Natural killer cell (primary cell): ENCODE measurements at regions not wholly inside any gene's neighbourhood (a gene's known extent, or its start where the extent isn't known, plus 50 kb on each side); places are given as distances from the start of the nearest gene placed in this dataset.

ENCODE experiments used
- ATAC-seq, 3 donors: fragments of 150-1000 bp in 2 of 3; fragments of 200-7000 bp in 1 of 3; cut with Tn5 transposase; 1 replicate in 1 of 3; 2 replicates in 2 of 3; pipeline ENCODE4 v1.10.0; 2021; ENCODE audit warnings: mild to moderate bottlenecking in 2 of 3, moderate library complexity in 2 of 3
- DNase-seq, 2 donors: peaks; one replicate each; pipeline versions ENCODE4 v3.0.0 to v3.0.0-alpha.2; 2013 to 2021; ENCODE audit warnings: mixed read lengths in 1 of 2
- H3K27ac ChIP-seq: one replicate; pipeline ENCODE4 v1.5.1; 2013; ENCODE audit warnings: mild to moderate bottlenecking, low read length
- H3K27me3 ChIP-seq: one replicate; pipeline ENCODE4 v1.6.1; 2013; ENCODE audit warnings: low read length; ENCODE audit not compliant: control insufficient read depth, insufficient read depth
- H3K36me3 ChIP-seq: one replicate; pipeline ENCODE4 v1.6.1; 2013; ENCODE audit warnings: low read length; ENCODE audit not compliant: control insufficient read depth, insufficient read depth
- H3K4me1 ChIP-seq: one replicate; pipeline ENCODE4 v1.6.1; 2013; ENCODE audit warnings: low read length; ENCODE audit not compliant: control insufficient read depth, insufficient read depth
- H3K4me3 ChIP-seq: one replicate; pipeline ENCODE4 v1.5.1; 2013; ENCODE audit warnings: low read length
- H3K9me3 ChIP-seq: one replicate; pipeline ENCODE4 v1.6.1; 2013; ENCODE audit warnings: low read length; ENCODE audit not compliant: control insufficient read depth, insufficient read depth
- H3K27ac Mint-ChIP-seq, 2 donors: one replicate each; pipeline ENCODE4 v1.8.0; 2022; ENCODE audit warnings: mild to moderate bottlenecking in 2 of 2, mixed read lengths in 2 of 2, moderate library complexity in 1 of 2
- H3K27me3 Mint-ChIP-seq, 2 donors: one replicate each; pipeline ENCODE4 v1.8.0; 2022; ENCODE audit warnings: low read depth in 2 of 2, mixed read lengths in 2 of 2
- H3K36me3 Mint-ChIP-seq: one replicate; pipeline ENCODE4 v1.8.0; 2022; ENCODE audit warnings: mixed read lengths
- H3K4me1 Mint-ChIP-seq, 2 donors: one replicate each; pipeline ENCODE4 v1.8.0; 2022; ENCODE audit warnings: mixed read lengths in 2 of 2
- H3K4me3 Mint-ChIP-seq: one replicate; pipeline ENCODE4 v1.8.0; 2022; ENCODE audit warnings: mild to moderate bottlenecking, moderate library complexity, mixed read lengths
- H3K9me3 Mint-ChIP-seq, 2 donors: one replicate each; pipeline ENCODE4 v1.8.0; 2022; ENCODE audit warnings: mixed read lengths in 2 of 2
- WGBS: methylation state at CpG from one replicate; pipeline ENCODE4 v1.1.7; 2013; ENCODE audit warnings: missing lambda C conversion rate; ENCODE audit not compliant: insufficient coverage; 5-methylcytosine and 5-hydroxymethylcytosine counted together
- intact Hi-C: fragments of 100-400 bp; cut with micrococcal nuclease; formaldehyde crosslinking; loops from one replicate; pipeline ENCODE4 v1.14.2; 2022
- TF ChIP-seq, protein P1 (sequence below): fragments of 200-600 bp; IDR thresholded peaks from one replicate; pipeline ENCODE4 v1.8.0; 2022; ENCODE audit warnings: antibody characterized with exemption

DNA sequence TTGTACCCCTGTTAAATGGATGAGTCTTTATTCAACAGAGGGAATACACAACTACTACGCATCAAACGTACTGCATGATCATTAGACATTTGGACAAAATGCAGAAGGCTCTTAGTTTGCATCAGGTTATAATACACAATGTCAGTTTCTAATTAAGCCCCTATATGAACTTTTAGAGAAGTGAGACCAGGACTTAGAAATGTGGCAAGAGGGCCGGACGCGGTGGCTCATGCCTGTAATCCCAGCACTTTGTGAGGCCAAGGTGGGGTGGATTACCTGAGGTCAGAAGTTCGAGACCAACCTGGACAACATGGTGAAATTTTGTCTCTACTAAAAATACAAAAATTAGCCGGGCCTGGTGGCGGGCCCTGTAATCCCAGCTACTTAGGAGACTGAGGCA, 76.3 kb upstream of the MGMT start:
- Mint-ChIP-seq H3K36me3 (no peaks in the 10 kb centered on the region), H3K27me3 (peaks cover 3 to 10% of the 10 kb centered on the region in 2 donors), H3K4me3 (no peak overlapping the region), H3K27ac (no peak overlapping the region), H3K4me1 (no peaks in the 10 kb centered on the region), H3K9me3 (no peaks in the 10 kb centered on the region)
- H3K4me3 ChIP-seq, result no peak overlapping the region
- ATAC-seq, result no peak
- H3K9me3 ChIP-seq, result no peaks in the 10 kb centered on the region
- 87% methylated on average over 8 of the region's 8 CpGs for WGBS
- no peak overlapping the region for H3K27ac ChIP-seq
- DNase-seq, result no peak
- H3K4me1 ChIP-seq, result no peaks in the 10 kb centered on the region
- no peaks in the 10 kb centered on the region for H3K27me3 ChIP-seq
- intact Hi-C loops, result no loop called here
- no peaks in the 10 kb centered on the region for H3K36me3 ChIP-seq
- TF ChIP-seq, protein P1, sequence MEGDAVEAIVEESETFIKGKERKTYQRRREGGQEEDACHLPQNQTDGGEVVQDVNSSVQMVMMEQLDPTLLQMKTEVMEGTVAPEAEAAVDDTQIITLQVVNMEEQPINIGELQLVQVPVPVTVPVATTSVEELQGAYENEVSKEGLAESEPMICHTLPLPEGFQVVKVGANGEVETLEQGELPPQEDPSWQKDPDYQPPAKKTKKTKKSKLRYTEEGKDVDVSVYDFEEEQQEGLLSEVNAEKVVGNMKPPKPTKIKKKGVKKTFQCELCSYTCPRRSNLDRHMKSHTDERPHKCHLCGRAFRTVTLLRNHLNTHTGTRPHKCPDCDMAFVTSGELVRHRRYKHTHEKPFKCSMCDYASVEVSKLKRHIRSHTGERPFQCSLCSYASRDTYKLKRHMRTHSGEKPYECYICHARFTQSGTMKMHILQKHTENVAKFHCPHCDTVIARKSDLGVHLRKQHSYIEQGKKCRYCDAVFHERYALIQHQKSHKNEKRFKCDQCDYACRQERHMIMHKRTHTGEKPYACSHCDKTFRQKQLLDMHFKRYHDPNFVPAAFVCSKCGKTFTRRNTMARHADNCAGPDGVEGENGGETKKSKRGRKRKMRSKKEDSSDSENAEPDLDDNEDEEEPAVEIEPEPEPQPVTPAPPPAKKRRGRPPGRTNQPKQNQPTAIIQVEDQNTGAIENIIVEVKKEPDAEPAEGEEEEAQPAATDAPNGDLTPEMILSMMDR, result no peak

DNA sequence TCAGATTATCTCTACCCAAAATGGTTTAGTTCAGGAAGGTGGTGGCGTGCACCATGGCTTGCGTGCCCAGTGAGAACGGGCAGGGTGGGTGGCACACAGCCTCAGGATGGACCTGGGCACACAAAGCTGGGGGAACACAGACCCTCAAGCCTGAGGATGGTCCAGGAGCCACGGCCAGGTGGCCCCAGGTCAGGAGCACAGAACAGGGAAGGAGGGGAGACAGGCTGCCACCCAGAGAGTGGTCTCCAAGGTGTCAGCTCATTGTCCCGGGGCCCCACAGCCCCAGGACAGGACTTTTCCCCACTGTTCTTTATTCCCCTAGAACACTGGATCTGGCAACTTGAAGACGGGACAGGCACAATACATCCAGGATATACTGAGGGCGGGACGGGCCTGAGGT, 75.6 kb upstream of the MGMT start:
- intact Hi-C loops, result no loop called here
- Histone ChIP-seq H3K27me3 (no peaks in the 10 kb centered on the region), H3K27ac (no peak overlapping the region), H3K36me3 (no peaks in the 10 kb centered on the region), H3K4me1 (no peaks in the 10 kb centered on the region), H3K9me3 (no peaks in the 10 kb centered on the region), H3K4me3 (no peak overlapping the region)
- TF ChIP-seq, protein P1, result no peak
- H3K27ac Mint-ChIP-seq, result no peak overlapping the region
- no peaks in the 10 kb centered on the region for H3K9me3 Mint-ChIP-seq
- peaks cover 0 to 9% of the 10 kb centered on the region in 2 donors for H3K27me3 Mint-ChIP-seq
- ATAC-seq, result no peak
- DNase-seq, result no peak
- no peaks in the 10 kb centered on the region for H3K36me3 Mint-ChIP-seq
- 87% methylated on average over 8 of the region's 8 CpGs for WGBS
- H3K4me3 Mint-ChIP-seq, result no peak overlapping the region
- no peaks in the 10 kb centered on the region for H3K4me1 Mint-ChIP-seq

DNA sequence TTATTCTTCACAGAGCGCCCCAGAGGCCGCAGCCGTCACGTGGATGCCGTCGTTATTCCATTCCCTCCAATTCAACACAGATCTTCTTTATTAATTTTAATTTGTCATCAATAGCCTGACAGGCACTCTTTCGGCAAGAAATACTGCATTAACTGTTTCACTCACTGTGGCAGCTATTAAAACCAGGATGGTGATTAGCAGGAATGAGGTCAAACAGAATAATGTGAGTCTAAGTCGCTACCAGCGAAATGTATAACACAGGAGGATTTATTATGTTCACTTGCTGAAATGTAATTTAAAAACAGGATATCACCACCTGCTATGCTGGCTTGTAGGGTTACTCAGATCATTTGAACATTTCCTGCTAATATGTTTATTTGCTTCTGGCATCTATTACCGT, 74.2 kb upstream of the MGMT start:
- H3K27ac Mint-ChIP-seq, result no peak overlapping the region
- H3K27me3 ChIP-seq, result no peaks in the 10 kb centered on the region
- H3K9me3 ChIP-seq, result no peaks in the 10 kb centered on the region
- ATAC-seq (no peak), DNase-seq (no peak)
- no peaks in the 10 kb centered on the region for H3K4me1 ChIP-seq
- H3K27ac ChIP-seq, result no peak overlapping the region
- H3K4me3 Mint-ChIP-seq, result no peak overlapping the region
- H3K36me3 Mint-ChIP-seq, result no peaks in the 10 kb centered on the region
- TF ChIP-seq, protein P1, result no peak
- H3K4me3 ChIP-seq, result no peak overlapping the region
- H3K9me3 Mint-ChIP-seq, result no peaks in the 10 kb centered on the region
- no peaks in the 10 kb centered on the region for H3K36me3 ChIP-seq
- peaks cover 0 to 9% of the 10 kb centered on the region in 2 donors for H3K27me3 Mint-ChIP-seq
- no peaks in the 10 kb centered on the region for H3K4me1 Mint-ChIP-seq
- intact Hi-C loops, result no loop called here
- WGBS, result 95% methylated on average over 10 of the region's 10 CpGs

DNA sequence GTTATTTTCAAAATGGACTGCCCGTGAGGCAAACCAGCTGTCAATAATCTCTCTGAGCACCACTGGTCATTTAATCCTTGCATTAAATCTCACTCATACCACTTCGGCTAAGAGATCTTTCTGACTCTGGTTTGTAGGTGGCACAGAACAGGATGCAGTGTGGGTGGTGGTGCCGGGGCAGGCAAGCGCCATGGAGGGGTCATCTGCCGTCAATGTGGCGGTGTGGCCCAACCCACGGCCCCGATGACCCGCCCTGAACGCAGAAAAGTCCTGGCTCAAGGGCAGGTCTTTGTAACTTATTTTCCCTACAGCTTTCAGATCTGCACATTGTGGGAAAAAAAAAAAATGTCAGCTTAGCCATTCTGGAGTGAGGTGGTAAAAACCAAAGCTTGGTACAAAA, 73.2 kb upstream of the MGMT start:
- intact Hi-C loops, result no loop called here
- Mint-ChIP-seq H3K36me3 (no peaks in the 10 kb centered on the region), H3K27ac (no peak overlapping the region), H3K27me3 (peaks cover 0 to 9% of the 10 kb centered on the region in 2 donors), H3K4me1 (no peaks in the 10 kb centered on the region), H3K4me3 (no peak overlapping the region), H3K9me3 (no peaks in the 10 kb centered on the region)
- H3K36me3 ChIP-seq, result no peaks in the 10 kb centered on the region
- ATAC-seq, result no peak
- H3K4me1 ChIP-seq, result no peaks in the 10 kb centered on the region
- TF ChIP-seq, protein P1, result no peak
- no peaks in the 10 kb centered on the region for H3K9me3 ChIP-seq
- 79% methylated on average over 10 of the region's 10 CpGs for WGBS
- H3K4me3 ChIP-seq, result no peak overlapping the region
- no peak for DNase-seq
- no peak overlapping the region for H3K27ac ChIP-seq
- no peaks in the 10 kb centered on the region for H3K27me3 ChIP-seq
